ENCODE measurements at regions not wholly inside any gene's neighbourhood (a gene's known extent, or its start where the extent isn't known, plus 50 kb on each side); places are given as distances from the start of the nearest gene placed in this dataset.

DNA sequence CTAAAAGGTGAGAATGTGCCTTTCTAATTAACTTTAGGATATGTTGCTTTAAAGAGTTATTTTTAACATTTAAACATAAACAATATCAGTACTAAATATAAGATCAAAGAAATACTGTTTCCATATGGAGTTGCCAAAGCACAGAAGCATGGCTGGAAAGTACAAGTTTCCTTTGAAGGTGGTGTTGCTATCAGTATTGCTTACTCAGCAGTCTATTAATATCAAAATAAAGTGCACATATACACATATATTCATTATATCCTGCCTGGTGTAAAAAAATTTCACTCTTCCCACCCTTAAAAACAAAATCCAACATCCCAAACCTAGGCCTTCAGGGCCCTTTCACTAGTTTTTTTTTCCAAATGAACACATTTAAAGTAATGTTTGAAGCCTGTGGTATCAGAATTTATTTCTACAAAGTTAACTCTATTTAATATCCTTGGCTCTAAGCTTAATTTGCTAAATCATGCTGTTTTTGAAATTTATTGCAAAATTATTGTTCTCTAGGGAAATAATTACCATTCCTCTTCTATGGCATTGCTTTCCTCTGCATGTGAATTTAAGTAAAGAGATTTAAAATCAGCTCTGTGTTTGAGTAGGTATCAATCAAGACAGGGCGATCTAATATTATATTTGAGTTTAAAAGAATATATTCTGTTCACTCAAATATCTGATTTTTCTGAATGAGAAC lies 192.7 kb upstream of the MEIS1 start:
- TF ChIP-seq, protein P1, sequence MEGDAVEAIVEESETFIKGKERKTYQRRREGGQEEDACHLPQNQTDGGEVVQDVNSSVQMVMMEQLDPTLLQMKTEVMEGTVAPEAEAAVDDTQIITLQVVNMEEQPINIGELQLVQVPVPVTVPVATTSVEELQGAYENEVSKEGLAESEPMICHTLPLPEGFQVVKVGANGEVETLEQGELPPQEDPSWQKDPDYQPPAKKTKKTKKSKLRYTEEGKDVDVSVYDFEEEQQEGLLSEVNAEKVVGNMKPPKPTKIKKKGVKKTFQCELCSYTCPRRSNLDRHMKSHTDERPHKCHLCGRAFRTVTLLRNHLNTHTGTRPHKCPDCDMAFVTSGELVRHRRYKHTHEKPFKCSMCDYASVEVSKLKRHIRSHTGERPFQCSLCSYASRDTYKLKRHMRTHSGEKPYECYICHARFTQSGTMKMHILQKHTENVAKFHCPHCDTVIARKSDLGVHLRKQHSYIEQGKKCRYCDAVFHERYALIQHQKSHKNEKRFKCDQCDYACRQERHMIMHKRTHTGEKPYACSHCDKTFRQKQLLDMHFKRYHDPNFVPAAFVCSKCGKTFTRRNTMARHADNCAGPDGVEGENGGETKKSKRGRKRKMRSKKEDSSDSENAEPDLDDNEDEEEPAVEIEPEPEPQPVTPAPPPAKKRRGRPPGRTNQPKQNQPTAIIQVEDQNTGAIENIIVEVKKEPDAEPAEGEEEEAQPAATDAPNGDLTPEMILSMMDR (IDR thresholded peaks at IDR 0.05), result no peak
- no peaks in the 10 kb centered on the region for H3K9me3 ChIP-seq
- H3K4me3 ChIP-seq, result no peak overlapping the region
- H3K4me1 ChIP-seq, result peaks cover 3% of the 10 kb centered on the region
- intact Hi-C loops (cut with DNase I; ENCODE audit: low total_unique reads), result no loop called here
- DNase-seq, result no peak
- WGBS, 2 donors, result 87 to 94% methylated on average over 1 of the region's 1 CpG
- H3K27me3 ChIP-seq, result no peaks in the 10 kb centered on the region
- no peak overlapping the region for H3K27ac ChIP-seq
- no peaks in the 10 kb centered on the region for H3K36me3 ChIP-seq (ENCODE audit: low read depth, missing control alignments)

DNA sequence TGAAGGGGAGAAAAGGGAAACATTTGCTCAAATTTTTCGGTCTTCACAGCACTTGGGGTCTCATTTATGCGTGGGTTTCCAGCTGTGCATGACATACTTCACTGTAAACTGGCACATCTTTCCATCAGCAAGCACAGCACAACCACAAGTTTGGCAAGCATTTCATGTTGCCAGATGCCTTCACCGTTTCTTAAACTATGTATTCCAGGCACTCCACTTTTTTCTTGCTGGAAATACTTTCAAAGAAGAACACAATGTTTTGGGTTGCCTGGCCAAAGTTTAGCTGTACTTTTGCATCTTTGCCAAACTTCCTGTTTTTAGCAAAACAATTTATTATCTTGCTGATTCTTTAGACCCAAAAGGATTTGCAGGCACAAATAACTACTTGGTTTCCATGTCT lies 194.6 kb upstream of the MEIS1 start:
- Histone ChIP-seq H3K4me1 (peaks cover 3% of the 10 kb centered on the region), H3K36me3 (ENCODE audit: low read depth, missing control alignments) (no peaks in the 10 kb centered on the region), H3K27ac (peak overlapping the region in 1 of 2 donors; percentile 30), H3K4me3 (no peak overlapping the region), H3K9me3 (no peaks in the 10 kb centered on the region), H3K27me3 (no peaks in the 10 kb centered on the region)
- 26 to 48% methylated on average over 3 of the region's 3 CpGs for WGBS, 2 donors
- DNase-seq, result peak; percentile 51
- no peak for TF ChIP-seq POLR2A (IDR thresholded peaks at IDR 0.05)
- TF ChIP-seq, protein P1 (IDR thresholded peaks at IDR 0.05), result no peak
- intact Hi-C loops (cut with DNase I; ENCODE audit: low total_unique reads), result no loop called here

DNA sequence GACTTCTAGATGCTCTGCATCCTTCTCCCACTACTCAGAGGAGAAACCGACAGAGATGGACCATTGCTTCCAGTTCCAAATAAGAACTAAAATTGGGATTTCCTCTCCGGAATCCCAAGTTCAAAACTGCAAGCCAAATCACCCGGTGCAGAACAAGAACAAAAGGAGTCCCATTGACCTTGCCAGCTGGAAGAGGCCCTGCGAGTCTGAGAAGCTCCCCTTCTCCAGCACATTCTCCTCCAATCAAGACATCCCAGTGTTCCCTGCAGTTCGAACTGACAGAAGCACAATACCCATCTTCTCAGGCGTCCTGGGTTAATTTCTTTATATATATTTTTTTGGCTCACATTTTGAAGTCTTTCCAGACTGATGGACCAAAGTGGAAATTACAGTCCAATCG lies 195.3 kb upstream of the MEIS1 start:
- Histone ChIP-seq H3K27me3 (no peaks in the 10 kb centered on the region), H3K27ac (no peak overlapping the region), H3K9me3 (no peaks in the 10 kb centered on the region), H3K4me1 (peaks cover 3% of the 10 kb centered on the region), H3K36me3 (ENCODE audit: low read depth, missing control alignments) (no peaks in the 10 kb centered on the region), H3K4me3 (no peak overlapping the region)
- DNase-seq, result peak; percentile 77
- intact Hi-C loops (cut with DNase I; ENCODE audit: low total_unique reads), result no loop called here
- WGBS, 2 donors, result 48 to 67% methylated on average over 7 of the region's 7 CpGs
- TF ChIP-seq, protein P1 (IDR thresholded peaks at IDR 0.05), result no peak
- TF ChIP-seq POLR2A (IDR thresholded peaks at IDR 0.05), result no peak

DNA sequence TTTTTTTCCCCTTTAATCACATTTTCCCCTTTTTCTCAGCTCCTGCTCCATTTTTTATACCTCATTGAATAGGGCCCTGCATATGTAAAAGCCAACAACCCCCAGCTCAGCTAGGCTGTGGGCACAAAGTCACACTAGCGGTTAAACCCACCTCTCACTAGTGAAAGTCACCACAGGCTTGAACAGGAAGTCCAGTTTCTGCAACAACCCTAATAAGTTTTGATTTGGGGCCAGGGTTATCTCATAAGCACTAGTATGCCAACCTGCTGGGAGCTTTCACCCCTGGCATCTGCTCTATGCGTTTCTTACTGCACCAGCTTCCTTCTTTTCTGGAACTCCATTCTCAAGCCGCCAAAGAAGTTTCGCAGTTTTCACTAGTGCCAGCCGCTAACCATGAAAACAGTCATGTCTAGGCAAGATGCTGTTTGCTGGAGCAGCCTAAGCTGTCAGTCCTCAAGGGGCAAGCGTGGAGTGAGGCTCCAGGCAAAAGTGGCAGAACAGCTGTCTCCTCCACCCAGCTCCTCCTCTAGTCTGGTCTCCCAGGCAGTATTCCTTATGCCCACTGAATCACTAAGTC lies 197.0 kb upstream of the MEIS1 start:
- Histone ChIP-seq H3K4me3 (no peak overlapping the region), H3K27me3 (no peaks in the 10 kb centered on the region), H3K9me3 (no peaks in the 10 kb centered on the region), H3K27ac (no peak overlapping the region), H3K4me1 (peaks cover 3% of the 10 kb centered on the region), H3K36me3 (ENCODE audit: low read depth, missing control alignments) (no peaks in the 10 kb centered on the region)
- intact Hi-C loops (cut with DNase I; ENCODE audit: low total_unique reads), result no loop called here
- DNase-seq, result no peak
- no peak for TF ChIP-seq POLR2A (IDR thresholded peaks at IDR 0.05)
- TF ChIP-seq, protein P1 (IDR thresholded peaks at IDR 0.05), result no peak
- 90 to 98% methylated on average over 6 of the region's 6 CpGs for WGBS, 2 donors
